Lower leg skin (tissue), 4 donors: ENCODE measurements at regions not wholly inside any gene's neighbourhood (a gene's known extent, or its start where the extent isn't known, plus 50 kb on each side); places are given as distances from the start of the nearest gene placed in this dataset.

Source experiments
- DNase-seq, 2 donors: peaks; one replicate each; pipeline ENCODE4 v3.0.0-alpha.2; 2019; ENCODE audit warnings: low spot score in 2 of 2
- H3K4me3 ChIP-seq: fragments of 200-600 bp; sonication (generic); 2 replicates; pipeline ENCODE4 v1.5.1; 2017; ENCODE audit warnings: mild to moderate bottlenecking, low read depth; ENCODE audit not compliant: poor library complexity, severe bottlenecking
- POLR2A ChIP-seq, 2 donors: fragments of 450-650 bp; IDR thresholded peaks; one replicate each; pipeline ENCODE4 v1.6.1; 2016 to 2017; ENCODE audit warnings: antibody characterized with exemption in 2 of 2, mild to moderate bottlenecking in 1 of 2, moderate library complexity in 1 of 2
- WGBS, 2 donors: methylation state at CpG; one replicate each; pipeline ENCODE4 v1.1.5; 2018; 5-methylcytosine and 5-hydroxymethylcytosine counted together
- intact Hi-C: fragments of 100-400 bp; cut with DNase I; formaldehyde crosslinking; loops from one replicate; pipeline ENCODE4 v1.15.0; 2023; ENCODE audit warnings: low total_unique reads
- TF ChIP-seq, protein P1 (sequence below), 3 donors: fragments of 450-650 bp; IDR thresholded peaks; one replicate each; pipeline ENCODE4 v1.5.1; 2016; ENCODE audit warnings: antibody characterized with exemption in 3 of 3, mild to moderate bottlenecking in 3 of 3, moderate library complexity in 2 of 3

DNA sequence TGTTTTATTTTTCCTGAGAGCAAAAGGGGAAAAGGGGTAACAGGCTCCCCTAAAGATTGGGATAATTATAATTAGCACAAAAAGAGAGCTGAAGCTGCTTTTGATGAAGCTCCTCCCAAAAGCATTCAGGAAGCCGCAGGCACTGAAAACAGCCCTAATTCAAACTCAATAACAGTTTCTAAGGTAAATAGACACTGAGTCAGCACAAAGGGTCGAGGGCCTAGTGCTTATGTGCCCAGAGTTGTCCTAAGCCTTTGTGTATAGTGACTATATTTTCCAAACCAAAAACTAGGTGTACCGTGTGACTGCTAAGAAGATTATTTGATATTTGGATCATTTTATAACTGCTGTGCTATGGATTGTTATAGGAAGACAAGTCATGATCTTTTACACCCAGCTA is 67.7 kb downstream of the HMHB1 start:
- no peak overlapping the region for H3K4me3 ChIP-seq
- TF ChIP-seq POLR2A (IDR thresholded peaks at IDR 0.05) = no peak
- TF ChIP-seq, protein P1, sequence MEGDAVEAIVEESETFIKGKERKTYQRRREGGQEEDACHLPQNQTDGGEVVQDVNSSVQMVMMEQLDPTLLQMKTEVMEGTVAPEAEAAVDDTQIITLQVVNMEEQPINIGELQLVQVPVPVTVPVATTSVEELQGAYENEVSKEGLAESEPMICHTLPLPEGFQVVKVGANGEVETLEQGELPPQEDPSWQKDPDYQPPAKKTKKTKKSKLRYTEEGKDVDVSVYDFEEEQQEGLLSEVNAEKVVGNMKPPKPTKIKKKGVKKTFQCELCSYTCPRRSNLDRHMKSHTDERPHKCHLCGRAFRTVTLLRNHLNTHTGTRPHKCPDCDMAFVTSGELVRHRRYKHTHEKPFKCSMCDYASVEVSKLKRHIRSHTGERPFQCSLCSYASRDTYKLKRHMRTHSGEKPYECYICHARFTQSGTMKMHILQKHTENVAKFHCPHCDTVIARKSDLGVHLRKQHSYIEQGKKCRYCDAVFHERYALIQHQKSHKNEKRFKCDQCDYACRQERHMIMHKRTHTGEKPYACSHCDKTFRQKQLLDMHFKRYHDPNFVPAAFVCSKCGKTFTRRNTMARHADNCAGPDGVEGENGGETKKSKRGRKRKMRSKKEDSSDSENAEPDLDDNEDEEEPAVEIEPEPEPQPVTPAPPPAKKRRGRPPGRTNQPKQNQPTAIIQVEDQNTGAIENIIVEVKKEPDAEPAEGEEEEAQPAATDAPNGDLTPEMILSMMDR (IDR thresholded peaks at IDR 0.05) = no peak
- 68% methylated on average over 3 of the region's 3 CpGs for WGBS, 2 donors
- intact Hi-C loops = no loop called here
- DNase-seq = no peak

DNA sequence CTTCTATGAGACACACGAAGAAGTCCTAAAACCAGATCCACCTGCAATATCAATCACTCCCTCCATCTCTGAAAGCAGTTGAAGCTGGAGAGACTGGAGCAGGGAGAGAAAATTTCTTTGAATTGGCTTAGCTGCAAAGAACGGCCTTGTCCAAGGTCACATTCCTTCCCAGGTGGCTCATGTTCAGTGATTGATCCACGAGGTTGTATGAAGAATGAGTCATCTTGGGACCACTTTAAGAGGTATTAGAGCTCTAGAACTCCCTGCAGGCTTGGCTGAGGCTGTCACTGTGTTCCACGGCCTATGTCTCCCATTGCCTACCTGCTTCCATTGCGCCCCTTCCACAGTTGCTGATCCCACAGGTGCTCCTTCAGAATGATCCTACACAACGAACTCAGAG is 68.2 kb downstream of the HMHB1 start:
- WGBS, 2 donors = 82 to 93% methylated on average over 6 of the region's 6 CpGs
- DNase-seq = no peak
- no peak for TF ChIP-seq POLR2A (IDR thresholded peaks at IDR 0.05)
- TF ChIP-seq, protein P1 (IDR thresholded peaks at IDR 0.05) = no peak
- H3K4me3 ChIP-seq = no peak overlapping the region
- intact Hi-C loops = no loop called here

DNA sequence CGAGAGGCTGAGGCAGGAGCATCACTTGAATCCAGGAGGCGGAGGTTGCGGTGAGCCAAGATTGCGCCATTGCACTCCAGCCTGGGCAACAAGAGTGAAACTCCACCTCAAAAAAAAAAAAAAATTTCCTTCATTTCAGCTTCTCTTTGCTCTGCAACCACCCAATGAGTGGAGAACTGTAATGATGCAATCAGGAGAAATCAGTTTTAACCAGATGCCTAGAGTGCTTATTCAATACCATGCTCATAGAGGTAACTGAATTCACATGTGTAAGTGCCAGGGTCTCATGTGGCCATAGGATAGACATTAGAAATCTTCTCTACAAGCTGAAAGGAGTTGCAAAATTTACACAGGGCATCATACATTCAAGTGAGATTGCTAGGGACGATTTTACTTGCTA is 70.6 kb downstream of the HMHB1 start:
- no peak for DNase-seq
- intact Hi-C loops = no loop called here
- TF ChIP-seq, protein P1 (IDR thresholded peaks at IDR 0.05) = no peak
- TF ChIP-seq POLR2A (IDR thresholded peaks at IDR 0.05) = no peak
- no peak overlapping the region for H3K4me3 ChIP-seq
- WGBS, 2 donors = 89 to 94% methylated on average over 5 of the region's 5 CpGs

DNA sequence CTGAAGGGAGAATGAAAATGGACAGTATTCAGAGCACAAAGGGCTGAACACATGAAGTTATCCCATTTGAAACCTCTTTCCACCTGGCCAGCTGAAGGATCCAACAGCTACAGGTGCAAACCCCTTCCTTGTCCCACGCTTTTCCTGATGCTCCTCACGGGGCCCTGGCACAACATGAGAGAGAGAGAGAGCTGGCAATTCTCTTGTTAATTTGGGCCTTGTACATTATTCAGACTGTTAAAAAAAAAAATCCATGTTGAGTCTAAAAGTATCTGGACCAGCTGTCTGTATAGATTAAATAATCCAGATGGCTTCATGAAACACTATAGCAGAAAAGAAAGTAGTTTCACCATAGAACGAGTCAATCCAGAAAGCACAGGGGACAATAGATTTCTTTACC is 74.1 kb downstream of the HMHB1 start:
- intact Hi-C loops = no loop called here
- TF ChIP-seq, protein P1 (IDR thresholded peaks at IDR 0.05) = no peak
- no peak for TF ChIP-seq POLR2A (IDR thresholded peaks at IDR 0.05)
- no peak overlapping the region for H3K4me3 ChIP-seq
- no peak for DNase-seq
- WGBS, 2 donors = 58 to 66% methylated on average over 3 of the region's 3 CpGs

DNA sequence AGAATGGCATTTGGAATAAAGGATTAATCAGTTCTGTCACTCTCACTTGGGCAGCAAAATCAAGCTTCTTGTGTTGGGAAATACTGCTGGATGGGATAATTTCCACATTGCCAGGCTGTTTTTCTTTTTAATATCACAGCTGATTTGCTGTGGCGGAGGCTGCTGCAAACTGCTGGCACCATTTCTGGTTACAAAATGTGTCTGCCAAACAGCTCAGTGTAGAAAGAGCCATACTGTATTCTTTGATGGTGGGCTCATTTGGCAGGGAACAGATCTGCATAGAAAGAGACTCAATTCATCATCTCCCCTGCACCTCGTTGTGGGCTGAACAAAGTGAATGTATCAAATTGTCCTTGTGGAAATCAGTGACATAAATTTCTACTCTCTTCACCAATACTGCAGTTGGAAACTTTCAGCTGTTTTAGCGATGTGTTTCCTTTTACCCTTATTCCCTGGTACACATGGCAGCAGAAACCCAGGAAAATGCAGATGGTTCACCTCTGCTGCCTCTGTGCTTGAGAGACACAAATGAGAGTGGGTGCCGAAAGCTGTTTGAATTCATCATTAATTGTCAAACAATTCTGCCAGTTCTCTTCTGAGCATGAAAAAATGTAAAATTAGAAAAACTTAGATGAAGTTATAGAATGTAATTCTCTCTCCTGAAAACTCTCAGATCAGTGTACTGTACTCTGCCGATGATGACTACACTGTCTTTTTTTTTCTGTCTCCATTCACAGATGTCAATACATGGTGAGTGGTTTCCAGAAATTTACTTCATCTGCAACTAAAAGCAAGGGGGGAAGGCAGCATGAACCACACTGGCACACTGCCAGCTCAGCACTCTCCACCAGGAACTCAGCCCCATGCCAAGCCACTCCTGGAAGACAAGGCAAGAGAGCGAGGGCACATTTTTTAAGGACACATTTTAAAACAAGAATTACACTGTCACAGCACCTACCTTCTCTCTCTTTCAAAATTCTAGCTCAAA is 75.0 kb downstream of the HMHB1 start:
- no peak for DNase-seq
- H3K4me3 ChIP-seq = no peak overlapping the region
- TF ChIP-seq, protein P1 (IDR thresholded peaks at IDR 0.05) = no peak
- TF ChIP-seq POLR2A (IDR thresholded peaks at IDR 0.05) = no peak

More for the DNA sequence above, 75.0 kb downstream of the HMHB1 start:
- 41 to 49% methylated on average over 6 of the region's 6 CpGs for WGBS, 2 donors
- intact Hi-C loops = no loop called here
